ENCODE measurements at regions not wholly inside any gene's neighbourhood (a gene's known extent, or its start where the extent isn't known, plus 50 kb on each side); places are given as distances from the start of the nearest gene placed in this dataset.

DNA sequence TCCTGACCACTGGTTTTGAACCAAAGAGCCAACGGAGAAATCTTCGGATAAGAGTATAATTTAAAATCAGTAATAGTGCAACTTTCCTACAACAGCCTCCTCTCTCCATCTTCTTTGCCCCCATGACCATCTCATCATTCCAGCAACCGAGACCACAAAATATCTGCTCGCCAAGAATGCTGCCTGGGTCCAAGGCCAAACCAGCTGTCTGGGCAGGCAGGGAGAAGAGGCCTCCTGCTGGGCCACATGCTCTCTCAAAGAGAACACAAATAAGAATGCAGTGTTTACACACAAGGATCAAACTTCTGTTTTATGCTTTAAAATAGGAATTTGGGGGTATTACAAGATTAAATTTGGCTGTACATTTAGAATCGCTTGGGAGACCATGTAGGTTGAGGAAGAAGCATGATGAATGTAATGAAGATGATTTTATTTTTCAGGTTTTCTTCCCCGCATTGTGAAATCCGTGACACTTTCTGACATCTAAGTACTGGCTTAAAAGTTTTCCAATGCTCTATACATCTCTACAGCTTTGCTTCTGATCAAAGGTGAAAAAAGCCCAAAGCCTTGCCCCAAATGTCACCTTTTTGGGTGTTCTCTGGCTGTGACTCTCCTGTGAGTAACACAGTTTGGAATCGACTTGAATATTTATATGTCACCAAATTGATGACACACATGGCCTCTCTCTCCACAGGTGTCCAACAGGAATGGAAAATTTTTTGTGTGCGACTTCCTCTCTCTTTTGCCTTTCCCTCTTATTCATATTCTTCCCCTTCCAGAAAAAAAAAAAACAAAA is 79.4 kb upstream of the PROKR2 start:
- TF ChIP-seq, protein P1, sequence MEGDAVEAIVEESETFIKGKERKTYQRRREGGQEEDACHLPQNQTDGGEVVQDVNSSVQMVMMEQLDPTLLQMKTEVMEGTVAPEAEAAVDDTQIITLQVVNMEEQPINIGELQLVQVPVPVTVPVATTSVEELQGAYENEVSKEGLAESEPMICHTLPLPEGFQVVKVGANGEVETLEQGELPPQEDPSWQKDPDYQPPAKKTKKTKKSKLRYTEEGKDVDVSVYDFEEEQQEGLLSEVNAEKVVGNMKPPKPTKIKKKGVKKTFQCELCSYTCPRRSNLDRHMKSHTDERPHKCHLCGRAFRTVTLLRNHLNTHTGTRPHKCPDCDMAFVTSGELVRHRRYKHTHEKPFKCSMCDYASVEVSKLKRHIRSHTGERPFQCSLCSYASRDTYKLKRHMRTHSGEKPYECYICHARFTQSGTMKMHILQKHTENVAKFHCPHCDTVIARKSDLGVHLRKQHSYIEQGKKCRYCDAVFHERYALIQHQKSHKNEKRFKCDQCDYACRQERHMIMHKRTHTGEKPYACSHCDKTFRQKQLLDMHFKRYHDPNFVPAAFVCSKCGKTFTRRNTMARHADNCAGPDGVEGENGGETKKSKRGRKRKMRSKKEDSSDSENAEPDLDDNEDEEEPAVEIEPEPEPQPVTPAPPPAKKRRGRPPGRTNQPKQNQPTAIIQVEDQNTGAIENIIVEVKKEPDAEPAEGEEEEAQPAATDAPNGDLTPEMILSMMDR (IDR thresholded peaks at IDR 0.05; ENCODE audit: low read depth, low read length, missing input control): no peak
- no peak for TF ChIP-seq RAD21 (IDR thresholded peaks at IDR 0.05)
- no peak for TF ChIP-seq TAF1 (conservative IDR thresholded peaks at IDR 0.05)
- TF ChIP-seq, protein P2, sequence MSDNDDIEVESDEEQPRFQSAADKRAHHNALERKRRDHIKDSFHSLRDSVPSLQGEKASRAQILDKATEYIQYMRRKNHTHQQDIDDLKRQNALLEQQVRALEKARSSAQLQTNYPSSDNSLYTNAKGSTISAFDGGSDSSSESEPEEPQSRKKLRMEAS (IDR thresholded peaks at IDR 0.05): no peak
- TF ChIP-seq SP1 (IDR thresholded peaks at IDR 0.05): no peak

Measured in liver (tissue), 3 donors.